ENCODE measurements at regions not wholly inside any gene's neighbourhood (a gene's known extent, or its start where the extent isn't known, plus 50 kb on each side); places are given as distances from the start of the nearest gene placed in this dataset.

DNA sequence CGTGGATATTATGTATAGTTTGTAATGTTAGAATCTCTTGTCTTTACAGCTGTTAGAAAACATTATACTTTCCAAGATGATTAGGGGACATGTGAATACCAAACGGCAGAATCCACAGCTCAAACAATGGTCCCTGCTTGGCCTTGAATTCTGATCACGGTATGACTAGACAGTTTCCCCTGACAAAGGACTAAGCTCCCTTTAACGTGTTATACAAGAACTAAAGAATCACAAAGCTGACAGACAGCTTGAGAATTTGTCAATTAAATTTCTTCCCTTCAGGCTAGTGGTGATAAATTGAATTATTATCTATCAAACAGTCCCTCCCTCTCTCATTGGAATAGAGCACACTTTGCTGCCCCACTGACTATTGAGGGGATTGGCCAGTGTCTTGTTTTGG is 359.2 kb upstream of the ID2 start:
- Histone ChIP-seq H3K79me2 (replicated peaks; ENCODE audit: insufficient read depth, low read length) (no peaks in the 10 kb centered on the region), H3K4me3 (ENCODE audit: low read length) (no peak overlapping the region), H3K9ac (ENCODE audit: low read length) (no peak overlapping the region), H3K9me2 (ENCODE audit: insufficient read depth, low read length) (no peaks in the 10 kb centered on the region), H3K27ac (ENCODE audit: low read length) (no peak overlapping the region), H3K27me3 (ENCODE audit: insufficient read depth, low read depth, low read length) (no peaks in the 10 kb centered on the region), H3F3A (ENCODE audit: insufficient read depth, low read length, poor library complexity, severe bottlenecking) (no peaks in the 10 kb centered on the region), H3K9me3 (ENCODE audit: low read length) (no peaks in the 10 kb centered on the region), H3K4me2 (ENCODE audit: low read length) (no peak overlapping the region), H2AFZ (ENCODE audit: low read depth, low read length) (no peak overlapping the region), H3K36me3 (ENCODE audit: insufficient read depth, low read length) (no peaks in the 10 kb centered on the region), H4K20me1 (ENCODE audit: insufficient read depth) (no peaks in the 10 kb centered on the region)
- TF ChIP-seq TAF1 (IDR thresholded peaks at IDR 0.05; ENCODE audit: low read depth) = no peak
- no peak for TF ChIP-seq RAD21 (conservative IDR thresholded peaks at IDR 0.05)
- no peak for TF ChIP-seq EP300 (conservative IDR thresholded peaks at IDR 0.05; ENCODE audit: poor library complexity, severe bottlenecking)
- no peak for TF ChIP-seq POLR2AphosphoS5 (IDR thresholded peaks at IDR 0.05)
- no peak for TF ChIP-seq MXI1 (conservative IDR thresholded peaks at IDR 0.05; ENCODE audit: poor library complexity, severe bottlenecking)
- TF ChIP-seq, protein P1, sequence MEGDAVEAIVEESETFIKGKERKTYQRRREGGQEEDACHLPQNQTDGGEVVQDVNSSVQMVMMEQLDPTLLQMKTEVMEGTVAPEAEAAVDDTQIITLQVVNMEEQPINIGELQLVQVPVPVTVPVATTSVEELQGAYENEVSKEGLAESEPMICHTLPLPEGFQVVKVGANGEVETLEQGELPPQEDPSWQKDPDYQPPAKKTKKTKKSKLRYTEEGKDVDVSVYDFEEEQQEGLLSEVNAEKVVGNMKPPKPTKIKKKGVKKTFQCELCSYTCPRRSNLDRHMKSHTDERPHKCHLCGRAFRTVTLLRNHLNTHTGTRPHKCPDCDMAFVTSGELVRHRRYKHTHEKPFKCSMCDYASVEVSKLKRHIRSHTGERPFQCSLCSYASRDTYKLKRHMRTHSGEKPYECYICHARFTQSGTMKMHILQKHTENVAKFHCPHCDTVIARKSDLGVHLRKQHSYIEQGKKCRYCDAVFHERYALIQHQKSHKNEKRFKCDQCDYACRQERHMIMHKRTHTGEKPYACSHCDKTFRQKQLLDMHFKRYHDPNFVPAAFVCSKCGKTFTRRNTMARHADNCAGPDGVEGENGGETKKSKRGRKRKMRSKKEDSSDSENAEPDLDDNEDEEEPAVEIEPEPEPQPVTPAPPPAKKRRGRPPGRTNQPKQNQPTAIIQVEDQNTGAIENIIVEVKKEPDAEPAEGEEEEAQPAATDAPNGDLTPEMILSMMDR (IDR thresholded peaks at IDR 0.05; ENCODE audit: poor library complexity, severe bottlenecking) = no peak
- TF ChIP-seq, protein P2, sequence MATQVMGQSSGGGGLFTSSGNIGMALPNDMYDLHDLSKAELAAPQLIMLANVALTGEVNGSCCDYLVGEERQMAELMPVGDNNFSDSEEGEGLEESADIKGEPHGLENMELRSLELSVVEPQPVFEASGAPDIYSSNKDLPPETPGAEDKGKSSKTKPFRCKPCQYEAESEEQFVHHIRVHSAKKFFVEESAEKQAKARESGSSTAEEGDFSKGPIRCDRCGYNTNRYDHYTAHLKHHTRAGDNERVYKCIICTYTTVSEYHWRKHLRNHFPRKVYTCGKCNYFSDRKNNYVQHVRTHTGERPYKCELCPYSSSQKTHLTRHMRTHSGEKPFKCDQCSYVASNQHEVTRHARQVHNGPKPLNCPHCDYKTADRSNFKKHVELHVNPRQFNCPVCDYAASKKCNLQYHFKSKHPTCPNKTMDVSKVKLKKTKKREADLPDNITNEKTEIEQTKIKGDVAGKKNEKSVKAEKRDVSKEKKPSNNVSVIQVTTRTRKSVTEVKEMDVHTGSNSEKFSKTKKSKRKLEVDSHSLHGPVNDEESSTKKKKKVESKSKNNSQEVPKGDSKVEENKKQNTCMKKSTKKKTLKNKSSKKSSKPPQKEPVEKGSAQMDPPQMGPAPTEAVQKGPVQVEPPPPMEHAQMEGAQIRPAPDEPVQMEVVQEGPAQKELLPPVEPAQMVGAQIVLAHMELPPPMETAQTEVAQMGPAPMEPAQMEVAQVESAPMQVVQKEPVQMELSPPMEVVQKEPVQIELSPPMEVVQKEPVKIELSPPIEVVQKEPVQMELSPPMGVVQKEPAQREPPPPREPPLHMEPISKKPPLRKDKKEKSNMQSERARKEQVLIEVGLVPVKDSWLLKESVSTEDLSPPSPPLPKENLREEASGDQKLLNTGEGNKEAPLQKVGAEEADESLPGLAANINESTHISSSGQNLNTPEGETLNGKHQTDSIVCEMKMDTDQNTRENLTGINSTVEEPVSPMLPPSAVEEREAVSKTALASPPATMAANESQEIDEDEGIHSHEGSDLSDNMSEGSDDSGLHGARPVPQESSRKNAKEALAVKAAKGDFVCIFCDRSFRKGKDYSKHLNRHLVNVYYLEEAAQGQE (IDR thresholded peaks at IDR 0.05; ENCODE audit: borderline replicate concordance) = no peak
- no peak for TF ChIP-seq SMC3 (conservative IDR thresholded peaks at IDR 0.05; ENCODE audit: poor library complexity)
- no peak for TF ChIP-seq EZH2 (IDR thresholded peaks at IDR 0.05; ENCODE audit: borderline replicate concordance, insufficient read depth, low read length, poor library complexity, severe bottlenecking)

- no peaks in the 10 kb centered on the region for H3K9me2 ChIP-seq (ENCODE audit: insufficient read depth, low read length)
- H3K79me2 ChIP-seq (replicated peaks; ENCODE audit: insufficient read depth, low read length) = no peaks in the 10 kb centered on the region
- H3K36me3 ChIP-seq (ENCODE audit: insufficient read depth, low read length) = no peaks in the 10 kb centered on the region
- H3K27ac ChIP-seq (ENCODE audit: low read length) = no peak overlapping the region
- no peak overlapping the region for H3K9ac ChIP-seq (ENCODE audit: low read length)
- TF ChIP-seq, protein P2 (IDR thresholded peaks at IDR 0.05; ENCODE audit: borderline replicate concordance) = no peak
- TF ChIP-seq MXI1 (conservative IDR thresholded peaks at IDR 0.05; ENCODE audit: poor library complexity, severe bottlenecking) = no peak
- no peak for TF ChIP-seq EZH2 (IDR thresholded peaks at IDR 0.05; ENCODE audit: borderline replicate concordance, insufficient read depth, low read length, poor library complexity, severe bottlenecking)
- TF ChIP-seq, protein P1 (IDR thresholded peaks at IDR 0.05; ENCODE audit: poor library complexity, severe bottlenecking) = no peak
- no peak for TF ChIP-seq RAD21 (conservative IDR thresholded peaks at IDR 0.05)
- no peak for TF ChIP-seq TAF1 (IDR thresholded peaks at IDR 0.05; ENCODE audit: low read depth)
- no peak for TF ChIP-seq EP300 (conservative IDR thresholded peaks at IDR 0.05; ENCODE audit: poor library complexity, severe bottlenecking)
- no peak for TF ChIP-seq SMC3 (conservative IDR thresholded peaks at IDR 0.05; ENCODE audit: poor library complexity)
- TF ChIP-seq POLR2AphosphoS5 (IDR thresholded peaks at IDR 0.05) = no peak
- no peaks in the 10 kb centered on the region for H3K27me3 ChIP-seq (ENCODE audit: insufficient read depth, low read depth, low read length)
- H3K9me3 ChIP-seq (ENCODE audit: low read length) = no peaks in the 10 kb centered on the region
- no peaks in the 10 kb centered on the region for H3F3A ChIP-seq (ENCODE audit: insufficient read depth, low read length, poor library complexity, severe bottlenecking)
- H3K4me3 ChIP-seq (ENCODE audit: low read length) = no peak overlapping the region
- no peaks in the 10 kb centered on the region for H4K20me1 ChIP-seq (ENCODE audit: insufficient read depth)
- H2AFZ ChIP-seq (ENCODE audit: low read depth, low read length) = no peak overlapping the region
- no peak overlapping the region for H3K4me2 ChIP-seq (ENCODE audit: low read length)
Observed at GRCh38 chr2:8324164-8324856, 357.5 kb upstream of the ID2 start.

All from neural cell (in vitro differentiated cells).